ENCODE measurements at regions not wholly inside any gene's neighbourhood (a gene's known extent, or its start where the extent isn't known, plus 50 kb on each side); places are given as distances from the start of the nearest gene placed in this dataset.
A peak's percentile ranks its signal among the peaks of the same experiment; 100 is the strongest.
"Not testable (repeated sequence)": the region's sequence is repeated elsewhere in the genome, so short reads cannot be mapped to it uniquely, and the experiment has no call there.

DNA sequence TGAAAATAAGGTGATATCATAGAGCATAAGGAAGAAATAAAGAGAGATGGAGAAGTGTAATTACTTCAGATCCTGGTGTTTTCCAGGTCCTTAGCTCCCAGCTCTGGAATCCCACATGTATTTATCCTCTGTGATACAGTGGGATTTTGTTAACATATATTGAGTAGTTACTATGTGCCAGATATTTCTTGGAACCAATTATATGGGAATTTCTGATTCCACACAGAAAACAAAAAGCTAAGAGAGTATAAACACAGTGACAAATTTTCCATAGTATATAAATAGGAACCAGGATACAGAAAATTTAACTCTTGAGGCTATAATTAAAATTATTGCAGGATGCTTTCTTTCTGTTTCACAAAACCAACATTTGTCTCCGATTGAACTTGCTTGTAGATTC, 1067.5 kb downstream of the PCDH7 start:
- no peak for DNase-seq (ENCODE audit: low read depth)
- no peak overlapping the region for H3K4me3 ChIP-seq (ENCODE audit: low read depth, low read length)
- TF ChIP-seq, protein P1, sequence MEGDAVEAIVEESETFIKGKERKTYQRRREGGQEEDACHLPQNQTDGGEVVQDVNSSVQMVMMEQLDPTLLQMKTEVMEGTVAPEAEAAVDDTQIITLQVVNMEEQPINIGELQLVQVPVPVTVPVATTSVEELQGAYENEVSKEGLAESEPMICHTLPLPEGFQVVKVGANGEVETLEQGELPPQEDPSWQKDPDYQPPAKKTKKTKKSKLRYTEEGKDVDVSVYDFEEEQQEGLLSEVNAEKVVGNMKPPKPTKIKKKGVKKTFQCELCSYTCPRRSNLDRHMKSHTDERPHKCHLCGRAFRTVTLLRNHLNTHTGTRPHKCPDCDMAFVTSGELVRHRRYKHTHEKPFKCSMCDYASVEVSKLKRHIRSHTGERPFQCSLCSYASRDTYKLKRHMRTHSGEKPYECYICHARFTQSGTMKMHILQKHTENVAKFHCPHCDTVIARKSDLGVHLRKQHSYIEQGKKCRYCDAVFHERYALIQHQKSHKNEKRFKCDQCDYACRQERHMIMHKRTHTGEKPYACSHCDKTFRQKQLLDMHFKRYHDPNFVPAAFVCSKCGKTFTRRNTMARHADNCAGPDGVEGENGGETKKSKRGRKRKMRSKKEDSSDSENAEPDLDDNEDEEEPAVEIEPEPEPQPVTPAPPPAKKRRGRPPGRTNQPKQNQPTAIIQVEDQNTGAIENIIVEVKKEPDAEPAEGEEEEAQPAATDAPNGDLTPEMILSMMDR (conservative IDR thresholded peaks at IDR 0.05; ENCODE audit: low read depth, low read length) = no peak

DNA sequence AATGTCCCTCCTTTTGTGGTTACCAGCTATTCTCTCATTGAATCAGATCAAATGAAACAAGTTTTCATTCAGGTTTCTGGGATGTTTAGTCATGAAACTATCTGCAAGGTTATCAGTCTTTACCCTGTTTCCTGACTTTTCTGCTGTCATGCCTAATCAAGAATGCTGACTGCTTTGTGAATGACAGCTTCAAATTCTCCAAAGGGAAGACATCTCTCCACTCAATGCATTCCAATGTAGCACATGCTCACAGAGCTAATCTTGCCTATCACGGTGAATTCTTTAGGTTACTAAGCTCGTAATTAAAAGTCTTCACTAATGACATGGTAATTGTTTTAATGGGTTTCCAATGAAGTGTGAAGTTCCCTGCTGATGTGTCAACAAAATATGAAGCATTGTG, 1068.5 kb downstream of the PCDH7 start:
- no peak overlapping the region for H3K4me3 ChIP-seq (ENCODE audit: low read depth, low read length)
- no peak for DNase-seq (ENCODE audit: low read depth)
- TF ChIP-seq, protein P1 (conservative IDR thresholded peaks at IDR 0.05; ENCODE audit: low read depth, low read length) = no peak

GRCh38 chr4:31791666-31792065, 1071.5 kb downstream of the PCDH7 start:
- no peak overlapping the region for H3K4me3 ChIP-seq (ENCODE audit: low read depth, low read length)
- TF ChIP-seq, protein P1 (conservative IDR thresholded peaks at IDR 0.05; ENCODE audit: low read depth, low read length) = no peak
- no peak for DNase-seq (ENCODE audit: low read depth)

- DNase-seq (ENCODE audit: low read depth) = no peak
- no peak overlapping the region for H3K4me3 ChIP-seq (ENCODE audit: low read depth, low read length)
- TF ChIP-seq, protein P1 (conservative IDR thresholded peaks at IDR 0.05; ENCODE audit: low read depth, low read length) = peak; percentile 48
These were observed 1073.7 kb downstream of the PCDH7 start for GRCh38 chr4:31793907-31794306.

- DNase-seq (ENCODE audit: low read depth) = not testable (repeated sequence)
These were observed 1076.9 kb downstream of the PCDH7 start for GRCh38 chr4:31797052-31797451.

DNA sequence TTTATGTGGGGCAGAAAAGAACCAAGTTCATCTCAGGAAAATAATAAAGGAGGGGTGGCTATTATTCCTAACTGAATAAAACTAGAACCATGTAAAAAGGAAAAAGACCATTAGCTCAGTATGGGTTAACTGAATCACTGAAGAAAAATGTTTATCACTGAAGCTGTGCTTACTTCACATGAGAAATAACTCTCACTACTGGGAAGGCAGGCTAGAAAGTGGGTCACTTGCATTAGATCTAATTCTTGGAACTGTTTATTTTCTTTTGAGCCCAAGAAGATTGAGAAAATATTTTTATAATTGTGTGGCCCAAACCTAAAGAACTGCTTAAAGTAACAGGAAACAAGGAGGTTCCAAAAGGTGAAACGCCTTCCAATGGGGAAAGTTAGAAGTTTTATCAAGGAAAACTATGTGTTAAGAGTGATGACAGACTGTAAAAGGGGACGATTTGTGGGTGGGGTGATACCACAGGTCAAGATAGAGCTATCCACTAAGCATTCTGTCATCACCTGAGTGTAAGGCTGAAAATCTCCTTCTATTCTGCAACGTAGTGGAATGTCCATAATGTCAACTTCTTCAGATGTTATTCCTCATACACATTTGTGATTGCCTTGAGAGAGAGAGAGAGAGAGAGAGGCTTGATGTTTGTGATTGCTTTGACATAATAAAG, 1083.5 kb downstream of the PCDH7 start:
- no peak overlapping the region for H3K4me3 ChIP-seq (ENCODE audit: low read depth, low read length)
- TF ChIP-seq, protein P1 (conservative IDR thresholded peaks at IDR 0.05; ENCODE audit: low read depth, low read length) = no peak
- no peak for DNase-seq (ENCODE audit: low read depth)

More at GRCh38 chr4:31797052-31797451, 1076.9 kb downstream of the PCDH7 start:
- H3K4me3 ChIP-seq (ENCODE audit: low read depth, low read length) = not testable (repeated sequence)

DNA sequence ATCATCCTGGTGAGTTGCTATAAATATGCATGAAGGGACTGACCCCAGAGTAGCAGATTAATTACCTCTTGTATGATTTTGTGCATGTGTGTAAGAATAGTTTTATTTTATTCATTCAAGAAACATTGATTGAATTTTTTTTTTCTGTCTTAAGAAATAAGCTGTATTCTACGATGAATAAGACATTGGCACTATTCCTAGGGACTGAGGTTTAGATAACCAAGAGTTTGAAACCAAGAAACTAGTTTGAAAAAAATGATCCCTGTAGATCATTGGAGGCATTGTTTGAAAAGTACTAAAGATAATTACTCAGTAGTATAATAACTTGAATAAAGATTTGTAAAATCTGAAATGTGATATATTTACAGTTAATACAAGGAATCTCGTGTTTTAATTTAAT, 1086.9 kb downstream of the PCDH7 start:
- no peak overlapping the region for H3K4me3 ChIP-seq (ENCODE audit: low read depth, low read length)
- DNase-seq (ENCODE audit: low read depth) = no peak
- TF ChIP-seq, protein P1 (conservative IDR thresholded peaks at IDR 0.05; ENCODE audit: low read depth, low read length) = no peak
